ENCODE measurements at regions not wholly inside any gene's neighbourhood (a gene's known extent, or its start where the extent isn't known, plus 50 kb on each side); places are given as distances from the start of the nearest gene placed in this dataset.

GRCh38 chr13:76643596-76643995 lies 242.6 kb downstream of the KCTD12 start (continued):
- TF ChIP-seq REST (IDR thresholded peaks at IDR 0.05) = no peak

- no peak overlapping the region for H3K4me3 ChIP-seq (ENCODE audit: low read depth in 1 of 3, low read length in 3 of 3)
These were observed 245.1 kb downstream of the KCTD12 start for GRCh38 chr13:76641056-76641455.

GRCh38 chr13:76638882-76639281 lies 247.3 kb downstream of the KCTD12 start:
- Histone ChIP-seq H3K4me3 (ENCODE audit: low read depth in 1 of 3, low read length in 3 of 3) (no peak overlapping the region), H3K27me3 (ENCODE audit: control insufficient read depth in 4 of 4, insufficient read depth in 4 of 4, low read length in 3 of 4) (peaks cover 0 to 3% (median 0%) of the 10 kb centered on the region in 4 donors), H3K27ac (ENCODE audit: low read depth in 1 of 2, low read length in 2 of 2) (no peak overlapping the region), H3K9me3 (ENCODE audit: control insufficient read depth in 4 of 4, low read length in 3 of 4) (no peaks in the 10 kb centered on the region), H3K36me3 (ENCODE audit: control insufficient read depth in 4 of 4, insufficient read depth in 3 of 4, low read depth in 1 of 4, low read length in 3 of 4) (no peaks in the 10 kb centered on the region), H3K4me1 (ENCODE audit: control insufficient read depth in 4 of 4, insufficient read depth in 4 of 4, low read length in 3 of 4) (no peaks in the 10 kb centered on the region), H3K9ac (ENCODE audit: low read depth in 1 of 2, low read length in 2 of 2) (no peak overlapping the region)
- 53% methylated on average over 3 of the region's 3 CpGs for WGBS
- no peak for DNase-seq (ENCODE audit: low spot score)
- TF ChIP-seq NR2F2 (IDR thresholded peaks at IDR 0.05) (no peak), REST (IDR thresholded peaks at IDR 0.05) (no peak), RAD21 (IDR thresholded peaks at IDR 0.05) (no peak), SP1 (IDR thresholded peaks at IDR 0.05) (no peak), ATF3 (IDR thresholded peaks at IDR 0.05) (no peak), YY1 (IDR thresholded peaks at IDR 0.05) (no peak), HNF4G (IDR thresholded peaks at IDR 0.05) (no peak), FOXA1 (IDR thresholded peaks at IDR 0.05) (no peak), RXRA (IDR thresholded peaks at IDR 0.05) (no peak), TAF1 (conservative IDR thresholded peaks at IDR 0.05) (no peak), EGR1 (IDR thresholded peaks at IDR 0.05; ENCODE audit: low read depth in 2 of 2) (no peak), HNF4A (conservative IDR thresholded peaks at IDR 0.05) (no peak), ZBTB33 (IDR thresholded peaks at IDR 0.05) (no peak), CTCF (IDR thresholded peaks at IDR 0.05; ENCODE audit: low read depth, low read length, missing input control) (no peak)

More at GRCh38 chr13:76641056-76641455, 245.1 kb downstream of the KCTD12 start:
- no peak overlapping the region for H3K27ac ChIP-seq (ENCODE audit: low read depth in 1 of 2, low read length in 2 of 2)
- no peak overlapping the region for H3K9ac ChIP-seq (ENCODE audit: low read depth in 1 of 2, low read length in 2 of 2)
- H3K9me3 ChIP-seq (ENCODE audit: control insufficient read depth in 4 of 4, low read length in 3 of 4) = no peaks in the 10 kb centered on the region
- no peak for DNase-seq (ENCODE audit: low spot score)
- H3K27me3 ChIP-seq (ENCODE audit: control insufficient read depth in 4 of 4, insufficient read depth in 4 of 4, low read length in 3 of 4) = no peaks in the 10 kb centered on the region
- no peaks in the 10 kb centered on the region for H3K4me1 ChIP-seq (ENCODE audit: control insufficient read depth in 4 of 4, insufficient read depth in 4 of 4, low read length in 3 of 4)
- no peaks in the 10 kb centered on the region for H3K36me3 ChIP-seq (ENCODE audit: control insufficient read depth in 4 of 4, insufficient read depth in 3 of 4, low read depth in 1 of 4, low read length in 3 of 4)
- WGBS = 79% methylated on average over 1 of the region's 1 CpG
- TF ChIP-seq ZBTB33 (IDR thresholded peaks at IDR 0.05) = no peak

Measured in liver (tissue), 8 donors.